ENCODE measurements at regions not wholly inside any gene's neighbourhood (a gene's known extent, or its start where the extent isn't known, plus 50 kb on each side); places are given as distances from the start of the nearest gene placed in this dataset.

- TF ChIP-seq CTCF (conservative IDR thresholded peaks at IDR 0.05; ENCODE audit: low read length) (no peak), EZH2phosphoT487 (IDR thresholded peaks at IDR 0.05; ENCODE audit: borderline replicate concordance, low read depth, low read length) (no peak)
These were observed 1397.0 kb upstream of the ADGRL4 start for GRCh38 chr1:80403471-80403893.
